B cell (primary cell): ENCODE measurements at regions not wholly inside any gene's neighbourhood (a gene's known extent, or its start where the extent isn't known, plus 50 kb on each side); places are given as distances from the start of the nearest gene placed in this dataset.

Experiments used
- EZH2 ChIP-seq: IDR thresholded peaks from 2 replicates; pipeline ENCODE4 v1.6.1; 2012; ENCODE audit warnings: borderline replicate concordance, low read depth, mild to moderate bottlenecking, moderate library complexity, low read length; ENCODE audit not compliant: insufficient read depth, poor library complexity, severe bottlenecking
- TF ChIP-seq, protein P1 (sequence below): fragments of 200-600 bp; IDR thresholded peaks from one replicate; pipeline ENCODE4 v1.8.0; 2022; ENCODE audit warnings: antibody characterized with exemption, mild to moderate bottlenecking

DNA sequence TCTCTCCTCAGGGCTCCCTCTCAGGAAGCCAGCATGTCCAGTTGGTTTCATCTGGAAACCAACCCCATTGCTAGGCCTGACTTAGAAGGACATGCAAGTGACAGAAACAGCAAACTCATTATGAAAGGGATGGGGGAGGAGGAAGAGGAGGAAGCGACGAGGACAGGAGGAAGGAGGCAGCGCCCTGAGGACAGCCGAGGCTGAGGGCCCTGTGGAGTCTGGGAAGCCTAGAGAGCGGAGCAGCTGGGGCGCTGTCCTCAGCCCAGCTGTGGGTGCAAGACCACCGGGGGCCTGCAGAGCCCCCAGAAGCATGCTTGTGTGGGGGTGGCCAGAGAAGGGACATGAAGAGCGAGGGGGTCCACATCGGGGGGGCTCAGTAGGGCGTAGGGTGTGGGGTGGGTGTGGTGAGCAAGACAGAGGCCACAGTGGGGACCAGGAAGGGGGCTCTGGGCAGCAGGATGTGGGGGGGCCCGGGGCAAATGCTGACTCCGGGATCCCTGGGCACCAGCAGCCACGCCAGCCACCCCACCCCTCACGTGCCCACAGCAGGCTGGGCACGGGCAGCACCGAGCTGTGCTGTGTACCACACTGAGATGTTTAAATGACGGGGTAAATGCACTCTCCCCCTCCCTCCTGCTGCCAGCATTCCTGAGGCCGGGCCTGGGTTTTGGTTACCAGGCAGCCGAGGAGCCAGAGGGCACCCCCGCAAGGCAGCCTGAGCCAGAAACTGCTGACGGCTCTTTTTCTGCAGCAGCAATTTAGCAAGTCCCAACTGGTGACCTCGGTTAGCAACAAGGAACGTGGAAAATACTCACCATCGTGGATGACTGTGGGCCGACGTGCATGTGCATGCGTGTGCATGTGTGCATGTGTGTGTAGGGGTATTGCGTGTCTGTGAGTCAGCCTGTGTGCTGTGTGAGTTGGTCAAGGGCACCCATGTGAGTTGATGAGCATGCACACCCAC is 82.7 kb upstream of the LINC01488 start:
- TF ChIP-seq, protein P1, sequence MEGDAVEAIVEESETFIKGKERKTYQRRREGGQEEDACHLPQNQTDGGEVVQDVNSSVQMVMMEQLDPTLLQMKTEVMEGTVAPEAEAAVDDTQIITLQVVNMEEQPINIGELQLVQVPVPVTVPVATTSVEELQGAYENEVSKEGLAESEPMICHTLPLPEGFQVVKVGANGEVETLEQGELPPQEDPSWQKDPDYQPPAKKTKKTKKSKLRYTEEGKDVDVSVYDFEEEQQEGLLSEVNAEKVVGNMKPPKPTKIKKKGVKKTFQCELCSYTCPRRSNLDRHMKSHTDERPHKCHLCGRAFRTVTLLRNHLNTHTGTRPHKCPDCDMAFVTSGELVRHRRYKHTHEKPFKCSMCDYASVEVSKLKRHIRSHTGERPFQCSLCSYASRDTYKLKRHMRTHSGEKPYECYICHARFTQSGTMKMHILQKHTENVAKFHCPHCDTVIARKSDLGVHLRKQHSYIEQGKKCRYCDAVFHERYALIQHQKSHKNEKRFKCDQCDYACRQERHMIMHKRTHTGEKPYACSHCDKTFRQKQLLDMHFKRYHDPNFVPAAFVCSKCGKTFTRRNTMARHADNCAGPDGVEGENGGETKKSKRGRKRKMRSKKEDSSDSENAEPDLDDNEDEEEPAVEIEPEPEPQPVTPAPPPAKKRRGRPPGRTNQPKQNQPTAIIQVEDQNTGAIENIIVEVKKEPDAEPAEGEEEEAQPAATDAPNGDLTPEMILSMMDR: no peak
- TF ChIP-seq EZH2: no peak
